ENCODE measurements at regions not wholly inside any gene's neighbourhood (a gene's known extent, or its start where the extent isn't known, plus 50 kb on each side); places are given as distances from the start of the nearest gene placed in this dataset.

DNA sequence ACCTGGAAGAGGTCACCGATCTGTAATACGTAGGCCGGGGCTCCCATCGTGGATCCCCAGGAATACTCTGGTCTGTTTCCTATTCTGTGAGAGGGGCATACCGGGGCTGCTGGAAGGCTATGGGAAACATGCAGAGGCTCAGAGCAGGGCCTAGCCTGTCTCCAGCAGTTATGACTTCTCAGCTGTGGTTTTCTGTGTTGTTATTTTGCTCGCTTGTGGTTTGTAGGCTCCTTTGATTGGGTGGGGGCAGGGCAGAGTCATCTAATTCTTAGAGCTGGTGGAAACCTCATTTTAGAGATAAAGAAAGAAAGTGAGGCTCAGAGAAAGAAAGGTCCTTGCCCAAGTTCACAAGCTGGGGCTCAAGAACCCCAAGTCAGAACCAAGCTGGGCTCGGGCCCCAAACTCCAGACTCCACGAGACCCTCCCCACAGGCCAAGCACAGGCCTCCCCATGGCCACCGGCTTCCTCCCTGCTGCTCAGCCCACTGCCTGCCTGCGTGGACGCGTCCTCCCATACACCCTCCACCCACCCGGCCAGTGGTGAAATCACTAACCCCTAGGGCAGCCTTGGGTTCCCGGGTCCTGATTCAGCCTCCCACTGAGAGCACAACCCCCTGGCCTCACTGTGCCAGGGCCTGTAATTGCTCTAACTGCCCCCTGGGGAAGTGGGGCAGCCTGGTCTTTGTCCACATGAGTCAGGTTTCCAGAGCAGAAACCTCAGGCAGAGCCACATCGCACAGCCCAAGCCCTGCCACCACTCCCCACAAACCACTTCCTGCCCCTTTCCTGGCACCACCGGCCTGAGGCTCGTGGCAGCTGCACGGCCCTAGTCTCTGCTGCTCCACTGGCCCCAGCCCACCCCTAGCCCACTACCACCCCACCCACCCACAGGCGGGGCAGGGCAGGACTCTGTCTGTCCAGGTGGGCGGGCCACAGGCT, 270.8 kb downstream of the UACA start (continued):
- TF ChIP-seq, protein P1, sequence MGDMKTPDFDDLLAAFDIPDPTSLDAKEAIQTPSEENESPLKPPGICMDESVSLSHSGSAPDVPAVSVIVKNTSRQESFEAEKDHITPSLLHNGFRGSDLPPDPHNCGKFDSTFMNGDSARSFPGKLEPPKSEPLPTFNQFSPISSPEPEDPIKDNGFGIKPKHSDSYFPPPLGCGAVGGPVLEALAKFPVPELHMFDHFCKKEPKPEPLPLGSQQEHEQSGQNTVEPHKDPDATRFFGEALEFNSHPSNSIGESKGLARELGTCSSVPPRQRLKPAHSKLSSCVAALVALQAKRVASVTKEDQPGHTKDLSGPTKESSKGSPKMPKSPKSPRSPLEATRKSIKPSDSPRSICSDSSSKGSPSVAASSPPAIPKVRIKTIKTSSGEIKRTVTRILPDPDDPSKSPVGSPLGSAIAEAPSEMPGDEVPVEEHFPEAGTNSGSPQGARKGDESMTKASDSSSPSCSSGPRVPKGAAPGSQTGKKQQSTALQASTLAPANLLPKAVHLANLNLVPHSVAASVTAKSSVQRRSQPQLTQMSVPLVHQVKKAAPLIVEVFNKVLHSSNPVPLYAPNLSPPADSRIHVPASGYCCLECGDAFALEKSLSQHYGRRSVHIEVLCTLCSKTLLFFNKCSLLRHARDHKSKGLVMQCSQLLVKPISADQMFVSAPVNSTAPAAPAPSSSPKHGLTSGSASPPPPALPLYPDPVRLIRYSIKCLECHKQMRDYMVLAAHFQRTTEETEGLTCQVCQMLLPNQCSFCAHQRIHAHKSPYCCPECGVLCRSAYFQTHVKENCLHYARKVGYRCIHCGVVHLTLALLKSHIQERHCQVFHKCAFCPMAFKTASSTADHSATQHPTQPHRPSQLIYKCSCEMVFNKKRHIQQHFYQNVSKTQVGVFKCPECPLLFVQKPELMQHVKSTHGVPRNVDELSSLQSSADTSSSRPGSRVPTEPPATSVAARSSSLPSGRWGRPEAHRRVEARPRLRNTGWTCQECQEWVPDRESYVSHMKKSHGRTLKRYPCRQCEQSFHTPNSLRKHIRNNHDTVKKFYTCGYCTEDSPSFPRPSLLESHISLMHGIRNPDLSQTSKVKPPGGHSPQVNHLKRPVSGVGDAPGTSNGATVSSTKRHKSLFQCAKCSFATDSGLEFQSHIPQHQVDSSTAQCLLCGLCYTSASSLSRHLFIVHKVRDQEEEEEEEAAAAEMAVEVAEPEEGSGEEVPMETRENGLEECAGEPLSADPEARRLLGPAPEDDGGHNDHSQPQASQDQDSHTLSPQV (IDR thresholded peaks at IDR 0.05): no peak
- TF ChIP-seq, protein P2, sequence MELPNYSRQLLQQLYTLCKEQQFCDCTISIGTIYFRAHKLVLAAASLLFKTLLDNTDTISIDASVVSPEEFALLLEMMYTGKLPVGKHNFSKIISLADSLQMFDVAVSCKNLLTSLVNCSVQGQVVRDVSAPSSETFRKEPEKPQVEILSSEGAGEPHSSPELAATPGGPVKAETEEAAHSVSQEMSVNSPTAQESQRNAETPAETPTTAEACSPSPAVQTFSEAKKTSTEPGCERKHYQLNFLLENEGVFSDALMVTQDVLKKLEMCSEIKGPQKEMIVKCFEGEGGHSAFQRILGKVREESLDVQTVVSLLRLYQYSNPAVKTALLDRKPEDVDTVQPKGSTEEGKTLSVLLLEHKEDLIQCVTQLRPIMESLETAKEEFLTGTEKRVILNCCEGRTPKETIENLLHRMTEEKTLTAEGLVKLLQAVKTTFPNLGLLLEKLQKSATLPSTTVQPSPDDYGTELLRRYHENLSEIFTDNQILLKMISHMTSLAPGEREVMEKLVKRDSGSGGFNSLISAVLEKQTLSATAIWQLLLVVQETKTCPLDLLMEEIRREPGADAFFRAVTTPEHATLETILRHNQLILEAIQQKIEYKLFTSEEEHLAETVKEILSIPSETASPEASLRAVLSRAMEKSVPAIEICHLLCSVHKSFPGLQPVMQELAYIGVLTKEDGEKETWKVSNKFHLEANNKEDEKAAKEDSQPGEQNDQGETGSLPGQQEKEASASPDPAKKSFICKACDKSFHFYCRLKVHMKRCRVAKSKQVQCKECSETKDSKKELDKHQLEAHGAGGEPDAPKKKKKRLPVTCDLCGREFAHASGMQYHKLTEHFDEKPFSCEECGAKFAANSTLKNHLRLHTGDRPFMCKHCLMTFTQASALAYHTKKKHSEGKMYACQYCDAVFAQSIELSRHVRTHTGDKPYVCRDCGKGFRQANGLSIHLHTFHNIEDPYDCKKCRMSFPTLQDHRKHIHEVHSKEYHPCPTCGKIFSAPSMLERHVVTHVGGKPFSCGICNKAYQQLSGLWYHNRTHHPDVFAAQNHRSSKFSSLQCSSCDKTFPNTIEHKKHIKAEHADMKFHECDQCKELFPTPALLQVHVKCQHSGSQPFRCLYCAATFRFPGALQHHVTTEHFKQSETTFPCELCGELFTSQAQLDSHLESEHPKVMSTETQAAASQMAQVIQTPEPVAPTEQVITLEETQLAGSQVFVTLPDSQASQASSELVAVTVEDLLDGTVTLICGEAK (IDR thresholded peaks at IDR 0.05; ENCODE audit: borderline replicate concordance): no peak
- TF ChIP-seq, protein P3, sequence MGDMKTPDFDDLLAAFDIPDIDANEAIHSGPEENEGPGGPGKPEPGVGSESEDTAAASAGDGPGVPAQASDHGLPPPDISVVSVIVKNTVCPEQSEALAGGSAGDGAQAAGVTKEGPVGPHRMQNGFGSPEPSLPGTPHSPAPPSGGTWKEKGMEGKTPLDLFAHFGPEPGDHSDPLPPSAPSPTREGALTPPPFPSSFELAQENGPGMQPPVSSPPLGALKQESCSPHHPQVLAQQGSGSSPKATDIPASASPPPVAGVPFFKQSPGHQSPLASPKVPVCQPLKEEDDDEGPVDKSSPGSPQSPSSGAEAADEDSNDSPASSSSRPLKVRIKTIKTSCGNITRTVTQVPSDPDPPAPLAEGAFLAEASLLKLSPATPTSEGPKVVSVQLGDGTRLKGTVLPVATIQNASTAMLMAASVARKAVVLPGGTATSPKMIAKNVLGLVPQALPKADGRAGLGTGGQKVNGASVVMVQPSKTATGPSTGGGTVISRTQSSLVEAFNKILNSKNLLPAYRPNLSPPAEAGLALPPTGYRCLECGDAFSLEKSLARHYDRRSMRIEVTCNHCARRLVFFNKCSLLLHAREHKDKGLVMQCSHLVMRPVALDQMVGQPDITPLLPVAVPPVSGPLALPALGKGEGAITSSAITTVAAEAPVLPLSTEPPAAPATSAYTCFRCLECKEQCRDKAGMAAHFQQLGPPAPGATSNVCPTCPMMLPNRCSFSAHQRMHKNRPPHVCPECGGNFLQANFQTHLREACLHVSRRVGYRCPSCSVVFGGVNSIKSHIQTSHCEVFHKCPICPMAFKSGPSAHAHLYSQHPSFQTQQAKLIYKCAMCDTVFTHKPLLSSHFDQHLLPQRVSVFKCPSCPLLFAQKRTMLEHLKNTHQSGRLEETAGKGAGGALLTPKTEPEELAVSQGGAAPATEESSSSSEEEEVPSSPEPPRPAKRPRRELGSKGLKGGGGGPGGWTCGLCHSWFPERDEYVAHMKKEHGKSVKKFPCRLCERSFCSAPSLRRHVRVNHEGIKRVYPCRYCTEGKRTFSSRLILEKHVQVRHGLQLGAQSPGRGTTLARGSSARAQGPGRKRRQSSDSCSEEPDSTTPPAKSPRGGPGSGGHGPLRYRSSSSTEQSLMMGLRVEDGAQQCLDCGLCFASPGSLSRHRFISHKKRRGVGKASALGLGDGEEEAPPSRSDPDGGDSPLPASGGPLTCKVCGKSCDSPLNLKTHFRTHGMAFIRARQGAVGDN (IDR thresholded peaks at IDR 0.05): no peak
- no peak for TF ChIP-seq NR2C1 (IDR thresholded peaks at IDR 0.05)
- TF ChIP-seq TARDBP (IDR thresholded peaks at IDR 0.05; ENCODE audit: borderline replicate concordance): 0 out of 2 replicates have a peak, but pooled peaks have one; percentile 11
- TF ChIP-seq ZNF274 (IDR thresholded peaks at IDR 0.05; ENCODE audit: insufficient read depth, insufficient read length): no peak
- TF ChIP-seq, protein P4, sequence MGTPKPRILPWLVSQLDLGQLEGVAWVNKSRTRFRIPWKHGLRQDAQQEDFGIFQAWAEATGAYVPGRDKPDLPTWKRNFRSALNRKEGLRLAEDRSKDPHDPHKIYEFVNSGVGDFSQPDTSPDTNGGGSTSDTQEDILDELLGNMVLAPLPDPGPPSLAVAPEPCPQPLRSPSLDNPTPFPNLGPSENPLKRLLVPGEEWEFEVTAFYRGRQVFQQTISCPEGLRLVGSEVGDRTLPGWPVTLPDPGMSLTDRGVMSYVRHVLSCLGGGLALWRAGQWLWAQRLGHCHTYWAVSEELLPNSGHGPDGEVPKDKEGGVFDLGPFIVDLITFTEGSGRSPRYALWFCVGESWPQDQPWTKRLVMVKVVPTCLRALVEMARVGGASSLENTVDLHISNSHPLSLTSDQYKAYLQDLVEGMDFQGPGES (IDR thresholded peaks at IDR 0.05): no peak
- TF ChIP-seq RELA (IDR thresholded peaks at IDR 0.05; ENCODE audit: borderline replicate concordance, partially characterized antibody): no peak
- 0 out of 2 replicates have a peak, but pooled peaks have one; percentile 57 for TF ChIP-seq MEF2A (IDR thresholded peaks at IDR 0.05; ENCODE audit: insufficient read depth, low read depth, low read length)
- TF ChIP-seq, protein P5, sequence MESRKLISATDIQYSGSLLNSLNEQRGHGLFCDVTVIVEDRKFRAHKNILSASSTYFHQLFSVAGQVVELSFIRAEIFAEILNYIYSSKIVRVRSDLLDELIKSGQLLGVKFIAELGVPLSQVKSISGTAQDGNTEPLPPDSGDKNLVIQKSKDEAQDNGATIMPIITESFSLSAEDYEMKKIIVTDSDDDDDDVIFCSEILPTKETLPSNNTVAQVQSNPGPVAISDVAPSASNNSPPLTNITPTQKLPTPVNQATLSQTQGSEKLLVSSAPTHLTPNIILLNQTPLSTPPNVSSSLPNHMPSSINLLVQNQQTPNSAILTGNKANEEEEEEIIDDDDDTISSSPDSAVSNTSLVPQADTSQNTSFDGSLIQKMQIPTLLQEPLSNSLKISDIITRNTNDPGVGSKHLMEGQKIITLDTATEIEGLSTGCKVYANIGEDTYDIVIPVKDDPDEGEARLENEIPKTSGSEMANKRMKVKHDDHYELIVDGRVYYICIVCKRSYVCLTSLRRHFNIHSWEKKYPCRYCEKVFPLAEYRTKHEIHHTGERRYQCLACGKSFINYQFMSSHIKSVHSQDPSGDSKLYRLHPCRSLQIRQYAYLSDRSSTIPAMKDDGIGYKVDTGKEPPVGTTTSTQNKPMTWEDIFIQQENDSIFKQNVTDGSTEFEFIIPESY (IDR thresholded peaks at IDR 0.05): no peak
- TF ChIP-seq ZNF24 (IDR thresholded peaks at IDR 0.05): no peak
- TF ChIP-seq MEF2B (IDR thresholded peaks at IDR 0.05; ENCODE audit: partially characterized antibody, poor library complexity, severe bottlenecking): peak; percentile 88
